GM23338 (cell line): ENCODE measurements at regions not wholly inside any gene's neighbourhood (a gene's known extent, or its start where the extent isn't known, plus 50 kb on each side); places are given as distances from the start of the nearest gene placed in this dataset.

ENCODE experiments used
- ATAC-seq: fragments of 200-7000 bp; cut with Tn5 transposase; 3 replicates; pipeline ENCODE4 v1.9.1; 2020
- DNase-seq: peaks from one replicate; pipeline ENCODE4 v3.0.0-alpha.2; 2015; ENCODE audit warnings: low spot score
- H2AFZ ChIP-seq: fragments of 200-600 bp; sonication (generic); 2 replicates; pipeline ENCODE4 v1.8.0; 2016; ENCODE audit warnings: antibody characterized with exemption, mild to moderate bottlenecking, moderate library complexity
- H3F3A ChIP-seq: fragments of 200-600 bp; sonication (generic); replicated peaks from 2 replicates; pipeline ENCODE4 v1.8.0; 2017; ENCODE audit warnings: antibody characterized with exemption, mixed run types, low read depth
- H3K27ac ChIP-seq: fragments of 200-600 bp; sonication (generic); 2 replicates; pipeline ENCODE4 v1.6.1; 2016; ENCODE audit warnings: low read depth
- H3K27me3 ChIP-seq: fragments of 200-600 bp; sonication (generic); 2 replicates; pipeline ENCODE4 v1.8.0; 2016; ENCODE audit warnings: mild to moderate bottlenecking, mixed run types, moderate library complexity; ENCODE audit not compliant: insufficient read depth
- H3K36me3 ChIP-seq: fragments of 200-600 bp; sonication (generic); 2 replicates; pipeline ENCODE4 v1.8.0; 2016; ENCODE audit warnings: mild to moderate bottlenecking; ENCODE audit not compliant: insufficient read depth
- H3K4me1 ChIP-seq: fragments of 200-600 bp; sonication (generic); 2 replicates; pipeline ENCODE4 v1.8.0; 2016; ENCODE audit warnings: mild to moderate bottlenecking, moderate library complexity; ENCODE audit not compliant: insufficient read depth
- H3K4me2 ChIP-seq: fragments of 200-600 bp; sonication (generic); 2 replicates; pipeline ENCODE4 v1.7.1; 2017; ENCODE audit warnings: mixed run types
- H3K4me3 ChIP-seq: fragments of 200-600 bp; sonication (generic); 2 replicates; pipeline ENCODE4 v1.6.1; 2016; ENCODE audit warnings: mixed run types
- H3K79me2 ChIP-seq: fragments of 200-600 bp; sonication (generic); replicated peaks from 2 replicates; pipeline ENCODE4 v1.8.0; 2017; ENCODE audit warnings: mild to moderate bottlenecking; ENCODE audit not compliant: insufficient read depth
- H3K9me2 ChIP-seq: fragments of 200-600 bp; sonication (generic); 2 replicates; pipeline ENCODE4 v1.8.0; 2017; ENCODE audit not compliant: insufficient read depth
- H4K20me1 ChIP-seq: fragments of 200-600 bp; sonication (generic); replicated peaks from 2 replicates; pipeline ENCODE4 v1.8.0; 2017; ENCODE audit warnings: mild to moderate bottlenecking; ENCODE audit not compliant: insufficient read depth
- H3K27ac Mint-ChIP-seq: 2 replicates; pipeline ENCODE4 v1.8.0; 2020; ENCODE audit warnings: inconsistent platforms, mild to moderate bottlenecking, moderate library complexity, mixed read lengths
- H3K27me3 Mint-ChIP-seq: 3 replicates; pipeline ENCODE4 v1.8.0; 2022; ENCODE audit warnings: low read depth, mild to moderate bottlenecking, moderate library complexity, mixed read lengths, inconsistent platforms; ENCODE audit not compliant: insufficient read depth, poor library complexity
- H3K36me3 Mint-ChIP-seq: 3 replicates; pipeline ENCODE4 v1.8.0; 2021; ENCODE audit warnings: low read depth, mild to moderate bottlenecking, inconsistent platforms, moderate library complexity, mixed read lengths
- H3K4me1 Mint-ChIP-seq: 3 replicates; pipeline ENCODE4 v1.8.0; 2020; ENCODE audit warnings: mild to moderate bottlenecking, inconsistent platforms, mixed read lengths
- H3K4me3 Mint-ChIP-seq: 3 replicates; pipeline ENCODE4 v1.8.0; 2021; ENCODE audit warnings: moderate library complexity, mild to moderate bottlenecking, inconsistent platforms, mixed read lengths
- H3K9me3 Mint-ChIP-seq: 3 replicates; pipeline ENCODE4 v1.8.0; 2020; ENCODE audit warnings: moderate library complexity, mild to moderate bottlenecking, inconsistent platforms, mixed read lengths
- CREB1 ChIP-seq: fragments of 250-450 bp; sonication (Bioruptor Pico); IDR thresholded peaks from 2 replicates; pipeline ENCODE4 v1.5.0; 2020; ENCODE audit warnings: low read depth, mild to moderate bottlenecking, moderate library complexity
- CTCF ChIP-seq, 2 experiments: fragments of 200-600 bp in 1 of 2; sonication (generic) in 1 of 2; conservative IDR thresholded peaks; 2 replicates each; pipeline versions ENCODE4 v1.5.1 to v1.6.1; 2016 to 2017; ENCODE audit warnings: antibody characterized with exemption in 2 of 2, low read depth in 2 of 2, mild to moderate bottlenecking in 2 of 2, moderate library complexity in 1 of 2
- EZH2 ChIP-seq: fragments of 200-600 bp; sonication (generic); IDR thresholded peaks from one replicate; pipeline ENCODE4 v1.8.0; 2017; ENCODE audit warnings: antibody characterized with exemption, mild to moderate bottlenecking, low read depth; ENCODE audit not compliant: unreplicated experiment
- EZH2phosphoT487 ChIP-seq: fragments of 200-600 bp; sonication (generic); IDR thresholded peaks from one replicate; pipeline ENCODE4 v1.8.1; 2018; ENCODE audit warnings: antibody characterized with exemption; ENCODE audit not compliant: unreplicated experiment
- JUNB ChIP-seq: IDR thresholded peaks from one replicate; pipeline ENCODE4 v1.6.1; 2016; ENCODE audit warnings: antibody characterized with exemption; ENCODE audit not compliant: unreplicated experiment
- ZNF331 ChIP-seq: fragments of 250-450 bp; sonication (Bioruptor Pico); IDR thresholded peaks from 2 replicates; pipeline ENCODE4 v1.5.0; 2020; ENCODE audit warnings: low read depth, mild to moderate bottlenecking, moderate library complexity
- TF ChIP-seq, protein P1 (sequence below): fragments of 250-450 bp; sonication (Bioruptor Pico); IDR thresholded peaks from 2 replicates; pipeline ENCODE4 v1.5.0; 2020; ENCODE audit warnings: mild to moderate bottlenecking, moderate library complexity
- TF ChIP-seq, protein P2 (sequence below): IDR thresholded peaks from one replicate; pipeline ENCODE4 v1.6.1; 2018; ENCODE audit warnings: antibody characterized with exemption; ENCODE audit not compliant: unreplicated experiment

DNA sequence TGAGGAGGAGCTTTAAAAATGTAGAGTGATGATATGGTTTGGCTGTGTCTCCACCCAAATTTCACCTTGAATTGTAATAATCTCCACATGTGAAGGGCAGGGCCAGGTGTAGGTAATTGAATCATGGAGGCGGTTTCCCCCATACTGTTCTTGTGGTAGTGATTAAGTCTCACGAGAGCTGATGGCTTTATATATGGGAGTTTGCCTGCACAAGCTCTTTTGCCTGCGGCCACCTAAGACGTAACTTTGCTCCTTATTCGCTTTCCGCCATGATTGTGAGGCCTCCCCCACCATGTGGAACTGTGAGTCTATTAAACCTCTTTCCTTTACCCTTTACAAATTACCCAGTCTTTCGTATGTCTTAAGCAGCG lies 332.0 kb downstream of the RAPGEF2 start (continued):
- TF ChIP-seq, protein P1, sequence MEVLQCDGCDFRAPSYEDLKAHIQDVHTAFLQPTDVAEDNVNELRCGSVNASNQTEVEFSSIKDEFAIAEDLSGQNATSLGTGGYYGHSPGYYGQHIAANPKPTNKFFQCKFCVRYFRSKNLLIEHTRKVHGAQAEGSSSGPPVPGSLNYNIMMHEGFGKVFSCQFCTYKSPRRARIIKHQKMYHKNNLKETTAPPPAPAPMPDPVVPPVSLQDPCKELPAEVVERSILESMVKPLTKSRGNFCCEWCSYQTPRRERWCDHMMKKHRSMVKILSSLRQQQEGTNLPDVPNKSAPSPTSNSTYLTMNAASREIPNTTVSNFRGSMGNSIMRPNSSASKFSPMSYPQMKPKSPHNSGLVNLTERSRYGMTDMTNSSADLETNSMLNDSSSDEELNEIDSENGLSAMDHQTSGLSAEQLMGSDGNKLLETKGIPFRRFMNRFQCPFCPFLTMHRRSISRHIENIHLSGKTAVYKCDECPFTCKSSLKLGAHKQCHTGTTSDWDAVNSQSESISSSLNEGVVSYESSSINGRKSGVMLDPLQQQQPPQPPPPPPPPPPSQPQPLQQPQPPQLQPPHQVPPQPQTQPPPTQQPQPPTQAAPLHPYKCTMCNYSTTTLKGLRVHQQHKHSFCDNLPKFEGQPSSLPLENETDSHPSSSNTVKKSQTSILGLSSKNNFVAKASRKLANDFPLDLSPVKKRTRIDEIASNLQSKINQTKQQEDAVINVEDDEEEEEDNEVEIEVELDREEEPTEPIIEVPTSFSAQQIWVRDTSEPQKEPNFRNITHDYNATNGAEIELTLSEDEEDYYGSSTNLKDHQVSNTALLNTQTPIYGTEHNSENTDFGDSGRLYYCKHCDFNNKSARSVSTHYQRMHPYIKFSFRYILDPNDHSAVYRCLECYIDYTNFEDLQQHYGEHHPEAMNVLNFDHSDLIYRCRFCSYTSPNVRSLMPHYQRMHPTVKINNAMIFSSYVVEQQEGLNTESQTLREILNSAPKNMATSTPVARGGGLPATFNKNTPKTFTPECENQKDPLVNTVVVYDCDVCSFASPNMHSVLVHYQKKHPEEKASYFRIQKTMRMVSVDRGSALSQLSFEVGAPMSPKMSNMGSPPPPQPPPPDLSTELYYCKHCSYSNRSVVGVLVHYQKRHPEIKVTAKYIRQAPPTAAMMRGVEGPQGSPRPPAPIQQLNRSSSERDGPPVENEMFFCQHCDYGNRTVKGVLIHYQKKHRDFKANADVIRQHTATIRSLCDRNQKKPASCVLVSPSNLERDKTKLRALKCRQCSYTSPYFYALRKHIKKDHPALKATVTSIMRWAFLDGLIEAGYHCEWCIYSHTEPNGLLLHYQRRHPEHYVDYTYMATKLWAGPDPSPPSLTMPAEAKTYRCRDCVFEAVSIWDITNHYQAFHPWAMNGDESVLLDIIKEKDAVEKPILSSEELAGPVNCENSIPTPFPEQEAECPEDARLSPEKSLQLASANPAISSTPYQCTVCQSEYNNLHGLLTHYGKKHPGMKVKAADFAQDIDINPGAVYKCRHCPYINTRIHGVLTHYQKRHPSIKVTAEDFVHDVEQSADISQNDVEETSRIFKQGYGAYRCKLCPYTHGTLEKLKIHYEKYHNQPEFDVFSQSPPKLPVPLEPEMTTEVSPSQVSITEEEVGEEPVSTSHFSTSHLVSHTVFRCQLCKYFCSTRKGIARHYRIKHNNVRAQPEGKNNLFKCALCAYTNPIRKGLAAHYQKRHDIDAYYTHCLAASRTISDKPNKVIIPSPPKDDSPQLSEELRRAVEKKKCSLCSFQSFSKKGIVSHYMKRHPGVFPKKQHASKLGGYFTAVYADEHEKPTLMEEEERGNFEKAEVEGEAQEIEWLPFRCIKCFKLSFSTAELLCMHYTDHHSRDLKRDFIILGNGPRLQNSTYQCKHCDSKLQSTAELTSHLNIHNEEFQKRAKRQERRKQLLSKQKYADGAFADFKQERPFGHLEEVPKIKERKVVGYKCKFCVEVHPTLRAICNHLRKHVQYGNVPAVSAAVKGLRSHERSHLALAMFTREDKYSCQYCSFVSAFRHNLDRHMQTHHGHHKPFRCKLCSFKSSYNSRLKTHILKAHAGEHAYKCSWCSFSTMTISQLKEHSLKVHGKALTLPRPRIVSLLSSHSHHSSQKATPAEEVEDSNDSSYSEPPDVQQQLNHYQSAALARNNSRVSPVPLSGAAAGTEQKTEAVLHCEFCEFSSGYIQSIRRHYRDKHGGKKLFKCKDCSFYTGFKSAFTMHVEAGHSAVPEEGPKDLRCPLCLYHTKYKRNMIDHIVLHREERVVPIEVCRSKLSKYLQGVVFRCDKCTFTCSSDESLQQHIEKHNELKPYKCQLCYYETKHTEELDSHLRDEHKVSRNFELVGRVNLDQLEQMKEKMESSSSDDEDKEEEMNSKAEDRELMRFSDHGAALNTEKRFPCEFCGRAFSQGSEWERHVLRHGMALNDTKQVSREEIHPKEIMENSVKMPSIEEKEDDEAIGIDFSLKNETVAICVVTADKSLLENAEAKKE (CRISPR knock-in tag), result no peak
- TF ChIP-seq EZH2, result no peak
- no peak for TF ChIP-seq CREB1 (CRISPR knock-in tag)
- no peak for TF ChIP-seq EZH2phosphoT487

DNA sequence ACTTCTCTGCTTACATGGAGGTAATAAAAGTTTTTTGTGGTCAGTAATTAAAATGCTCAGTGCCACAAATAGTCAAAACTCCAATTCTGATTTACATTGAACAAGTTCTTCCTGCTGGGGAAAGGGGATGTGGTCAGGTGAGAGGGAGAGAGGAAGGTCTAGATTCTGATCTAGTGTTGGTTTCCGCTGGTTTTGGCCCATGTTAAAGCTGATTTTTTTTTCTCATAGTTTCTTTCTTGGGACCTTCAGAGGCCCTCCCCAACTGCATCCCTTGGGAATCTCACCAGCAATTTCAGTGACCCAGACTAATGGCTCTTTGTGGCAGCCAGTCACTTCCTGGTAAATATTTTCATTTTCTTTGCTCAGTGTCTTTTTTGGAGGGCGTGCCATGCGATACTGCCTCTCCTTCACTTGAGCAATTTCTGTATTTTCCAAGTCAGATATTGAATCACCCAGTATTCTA lies 332.7 kb downstream of the RAPGEF2 start:
- no peak overlapping the region for H3K4me3 ChIP-seq
- H3K4me3 Mint-ChIP-seq, result no peak overlapping the region
- TF ChIP-seq EZH2 (no peak), CREB1 (CRISPR knock-in tag) (no peak), CTCF (conservative IDR thresholded peaks at IDR 0.05; ENCODE audit: low read depth in 2 of 2) (no peak), JUNB (no peak), ZNF331 (CRISPR knock-in tag) (no peak)
- TF ChIP-seq, protein P2, sequence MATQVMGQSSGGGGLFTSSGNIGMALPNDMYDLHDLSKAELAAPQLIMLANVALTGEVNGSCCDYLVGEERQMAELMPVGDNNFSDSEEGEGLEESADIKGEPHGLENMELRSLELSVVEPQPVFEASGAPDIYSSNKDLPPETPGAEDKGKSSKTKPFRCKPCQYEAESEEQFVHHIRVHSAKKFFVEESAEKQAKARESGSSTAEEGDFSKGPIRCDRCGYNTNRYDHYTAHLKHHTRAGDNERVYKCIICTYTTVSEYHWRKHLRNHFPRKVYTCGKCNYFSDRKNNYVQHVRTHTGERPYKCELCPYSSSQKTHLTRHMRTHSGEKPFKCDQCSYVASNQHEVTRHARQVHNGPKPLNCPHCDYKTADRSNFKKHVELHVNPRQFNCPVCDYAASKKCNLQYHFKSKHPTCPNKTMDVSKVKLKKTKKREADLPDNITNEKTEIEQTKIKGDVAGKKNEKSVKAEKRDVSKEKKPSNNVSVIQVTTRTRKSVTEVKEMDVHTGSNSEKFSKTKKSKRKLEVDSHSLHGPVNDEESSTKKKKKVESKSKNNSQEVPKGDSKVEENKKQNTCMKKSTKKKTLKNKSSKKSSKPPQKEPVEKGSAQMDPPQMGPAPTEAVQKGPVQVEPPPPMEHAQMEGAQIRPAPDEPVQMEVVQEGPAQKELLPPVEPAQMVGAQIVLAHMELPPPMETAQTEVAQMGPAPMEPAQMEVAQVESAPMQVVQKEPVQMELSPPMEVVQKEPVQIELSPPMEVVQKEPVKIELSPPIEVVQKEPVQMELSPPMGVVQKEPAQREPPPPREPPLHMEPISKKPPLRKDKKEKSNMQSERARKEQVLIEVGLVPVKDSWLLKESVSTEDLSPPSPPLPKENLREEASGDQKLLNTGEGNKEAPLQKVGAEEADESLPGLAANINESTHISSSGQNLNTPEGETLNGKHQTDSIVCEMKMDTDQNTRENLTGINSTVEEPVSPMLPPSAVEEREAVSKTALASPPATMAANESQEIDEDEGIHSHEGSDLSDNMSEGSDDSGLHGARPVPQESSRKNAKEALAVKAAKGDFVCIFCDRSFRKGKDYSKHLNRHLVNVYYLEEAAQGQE, result no peak

More for the DNA sequence above, 332.7 kb downstream of the RAPGEF2 start:
- peaks cover 6% of the 10 kb centered on the region; the same call in 2 of the 3 replicates for H3K4me1 Mint-ChIP-seq
- no peak overlapping the region for H2AFZ ChIP-seq
- ATAC-seq, result no peak
- H3K27me3 Mint-ChIP-seq, result peaks cover 5% of the 10 kb centered on the region
- no peak overlapping the region for H3K27ac ChIP-seq
- no peak overlapping the region for H3K4me2 ChIP-seq
- H3K36me3 Mint-ChIP-seq, result no peaks in the 10 kb centered on the region
- no peaks in the 10 kb centered on the region for H3K79me2 ChIP-seq
- peaks cover 3% of the 10 kb centered on the region for H3K9me2 ChIP-seq
- H3K27ac Mint-ChIP-seq, result no peak overlapping the region
- H3K36me3 ChIP-seq, result no peaks in the 10 kb centered on the region
- no peaks in the 10 kb centered on the region for H3F3A ChIP-seq
- no peaks in the 10 kb centered on the region for H3K27me3 ChIP-seq
- H3K9me3 Mint-ChIP-seq, result no peaks in the 10 kb centered on the region
- no peak for DNase-seq
- H4K20me1 ChIP-seq, result no peaks in the 10 kb centered on the region
- no peaks in the 10 kb centered on the region for H3K4me1 ChIP-seq
